PFSK-1 (cell line): ENCODE measurements at regions not wholly inside any gene's neighbourhood (a gene's known extent, or its start where the extent isn't known, plus 50 kb on each side); places are given as distances from the start of the nearest gene placed in this dataset.

Experiments
- POLR2AphosphoS5 ChIP-seq: IDR thresholded peaks from 2 replicates; pipeline ENCODE4 v1.6.1; 2012; ENCODE audit warnings: low read depth, mild to moderate bottlenecking, control low read depth, low read length, moderate library complexity
- TAF1 ChIP-seq: IDR thresholded peaks from 2 replicates; pipeline ENCODE4 v1.6.1; 2012; ENCODE audit warnings: low read length, control low read depth, borderline replicate concordance; ENCODE audit not compliant: insufficient read depth
- TF ChIP-seq, protein P1 (sequence below), 2 experiments: IDR thresholded peaks; 2 replicates each; pipeline versions ENCODE4 v1.6.1 to v1.8.0; 2011 to 2012; ENCODE audit warnings: low read depth in 2 of 2, low read length in 2 of 2, control low read depth in 1 of 2, inconsistent platforms in 1 of 2, mild to moderate bottlenecking in 1 of 2, moderate library complexity in 1 of 2; ENCODE audit not compliant: insufficient read depth in 1 of 2

DNA sequence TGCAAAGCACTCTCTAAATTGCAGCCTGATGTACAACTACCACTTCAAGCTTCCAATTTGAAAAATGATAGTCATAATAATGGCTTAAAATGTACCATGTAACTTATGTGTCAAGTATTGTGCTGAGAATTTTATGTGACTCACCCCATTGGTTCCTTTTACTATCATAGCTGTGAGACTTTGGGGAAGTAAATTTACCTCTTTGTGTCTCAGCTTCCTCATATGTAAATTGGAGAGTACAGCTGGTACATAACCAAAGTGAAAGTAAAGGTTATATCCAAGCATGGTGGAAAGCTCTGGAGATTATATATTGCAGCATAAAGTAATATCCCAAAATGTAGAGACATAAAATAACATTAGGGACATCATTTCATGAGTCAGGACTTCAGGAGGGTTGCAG is 2200.4 kb upstream of the C9orf72 start:
- TF ChIP-seq TAF1 (no peak), POLR2AphosphoS5 (no peak)
- TF ChIP-seq, protein P1, sequence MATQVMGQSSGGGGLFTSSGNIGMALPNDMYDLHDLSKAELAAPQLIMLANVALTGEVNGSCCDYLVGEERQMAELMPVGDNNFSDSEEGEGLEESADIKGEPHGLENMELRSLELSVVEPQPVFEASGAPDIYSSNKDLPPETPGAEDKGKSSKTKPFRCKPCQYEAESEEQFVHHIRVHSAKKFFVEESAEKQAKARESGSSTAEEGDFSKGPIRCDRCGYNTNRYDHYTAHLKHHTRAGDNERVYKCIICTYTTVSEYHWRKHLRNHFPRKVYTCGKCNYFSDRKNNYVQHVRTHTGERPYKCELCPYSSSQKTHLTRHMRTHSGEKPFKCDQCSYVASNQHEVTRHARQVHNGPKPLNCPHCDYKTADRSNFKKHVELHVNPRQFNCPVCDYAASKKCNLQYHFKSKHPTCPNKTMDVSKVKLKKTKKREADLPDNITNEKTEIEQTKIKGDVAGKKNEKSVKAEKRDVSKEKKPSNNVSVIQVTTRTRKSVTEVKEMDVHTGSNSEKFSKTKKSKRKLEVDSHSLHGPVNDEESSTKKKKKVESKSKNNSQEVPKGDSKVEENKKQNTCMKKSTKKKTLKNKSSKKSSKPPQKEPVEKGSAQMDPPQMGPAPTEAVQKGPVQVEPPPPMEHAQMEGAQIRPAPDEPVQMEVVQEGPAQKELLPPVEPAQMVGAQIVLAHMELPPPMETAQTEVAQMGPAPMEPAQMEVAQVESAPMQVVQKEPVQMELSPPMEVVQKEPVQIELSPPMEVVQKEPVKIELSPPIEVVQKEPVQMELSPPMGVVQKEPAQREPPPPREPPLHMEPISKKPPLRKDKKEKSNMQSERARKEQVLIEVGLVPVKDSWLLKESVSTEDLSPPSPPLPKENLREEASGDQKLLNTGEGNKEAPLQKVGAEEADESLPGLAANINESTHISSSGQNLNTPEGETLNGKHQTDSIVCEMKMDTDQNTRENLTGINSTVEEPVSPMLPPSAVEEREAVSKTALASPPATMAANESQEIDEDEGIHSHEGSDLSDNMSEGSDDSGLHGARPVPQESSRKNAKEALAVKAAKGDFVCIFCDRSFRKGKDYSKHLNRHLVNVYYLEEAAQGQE (IDR thresholded peaks at IDR 0.05; ENCODE audit: insufficient read depth in 1 of 2, low read depth in 2 of 2, low read length in 2 of 2) = no peak
